HEK293 (cell line): ENCODE measurements at regions not wholly inside any gene's neighbourhood (a gene's known extent, or its start where the extent isn't known, plus 50 kb on each side); places are given as distances from the start of the nearest gene placed in this dataset.

Experiments used
- CTCF ChIA-PET: fragments of 350-600 bp; formaldehyde crosslinking; extraction: SDS; loops from one replicate; lab custom pipeline; 2021; ENCODE audit warnings: antibody characterized with exemption; lab: Yijun Ruan, JAX
- POLR2A ChIA-PET: fragments of 300-600 bp; formaldehyde crosslinking; extraction: SDS; loops from one replicate; lab custom pipeline; 2020; ENCODE audit warnings: antibody characterized with exemption, inconsistent platforms; lab: Yijun Ruan, JAX
- H3K27ac ChIP-seq: fragments of 200-500 bp; sonication (Bioruptor generic); 2 replicates; pipeline ENCODE4 v1.5.1; 2014; ENCODE audit warnings: low read depth, low read length, control low read depth, inconsistent platforms; ENCODE audit errors: extremely low read depth
- H3K36me3 ChIP-seq, 2 experiments: fragments of 200-500 bp in 1 of 2; sonication (Bioruptor generic) in 1 of 2; 1 replicate in 1 of 2; 2 replicates in 1 of 2; pipeline ENCODE4 v1.5.1; 2014 to 2017; ENCODE audit warnings: inconsistent platforms in 2 of 2, low read length in 2 of 2; ENCODE audit not compliant: control insufficient read depth in 2 of 2, insufficient read depth in 1 of 2
- H3K4me1 ChIP-seq: fragments of 200-500 bp; sonication (Bioruptor generic); 2 replicates; pipeline ENCODE4 v1.5.1; 2014; ENCODE audit warnings: mild to moderate bottlenecking, low read length, inconsistent platforms; ENCODE audit not compliant: control insufficient read depth, insufficient read depth
- H3K4me3 ChIP-seq: 2 replicates; pipeline ENCODE4 v1.5.1; 2011; ENCODE audit warnings: low read depth, mild to moderate bottlenecking, control low read depth, low read length, moderate library complexity
- H3K9me3 ChIP-seq: fragments of 200-500 bp; sonication (Bioruptor generic); 2 replicates; pipeline ENCODE4 v1.5.1; 2014; ENCODE audit warnings: low read depth, low read length, inconsistent platforms; ENCODE audit not compliant: control insufficient read depth, insufficient read depth
- HIC1 ChIP-seq: fragments of 450-650 bp; formaldehyde crosslinking; IDR thresholded peaks from 2 replicates; pipeline ENCODE4 v1.5.1; 2016; ENCODE audit warnings: missing biosample characterization, missing genetic modification characterization
- HOXC10 ChIP-seq: sonication (generic); formaldehyde crosslinking; IDR thresholded peaks from 2 replicates; pipeline ENCODE4 v1.8.1; 2023; ENCODE audit warnings: mild to moderate bottlenecking, missing genetic modification reagents
- INSM2 ChIP-seq: fragments of 450-650 bp; formaldehyde crosslinking; IDR thresholded peaks from 2 replicates; pipeline ENCODE4 v1.5.1; 2016; ENCODE audit warnings: missing biosample characterization, missing genetic modification characterization
- KLF7 ChIP-seq: fragments of 450-650 bp; formaldehyde crosslinking; IDR thresholded peaks from 2 replicates; pipeline ENCODE4 v1.5.1; 2016; ENCODE audit warnings: missing biosample characterization, missing genetic modification characterization, borderline replicate concordance
- OVOL3 ChIP-seq: fragments of 450-650 bp; formaldehyde crosslinking; IDR thresholded peaks from 2 replicates; pipeline ENCODE4 v1.5.1; 2016; ENCODE audit warnings: missing biosample characterization, missing genetic modification characterization
- SALL2 ChIP-seq: fragments of 450-650 bp; formaldehyde crosslinking; IDR thresholded peaks from 2 replicates; pipeline ENCODE4 v1.5.0; 2017; ENCODE audit warnings: missing biosample characterization, mild to moderate bottlenecking, missing genetic modification characterization, borderline replicate concordance
- SETDB1 ChIP-seq: IDR thresholded peaks from one replicate; pipeline ENCODE4 v1.6.1; 2017; ENCODE audit warnings: mild to moderate bottlenecking, low read length, moderate library complexity, mixed read lengths; ENCODE audit not compliant: insufficient read length
- SP2 ChIP-seq: fragments of 450-650 bp; formaldehyde crosslinking; IDR thresholded peaks from 2 replicates; pipeline ENCODE4 v1.5.1; 2016; ENCODE audit warnings: missing biosample characterization, missing genetic modification characterization
- SP3 ChIP-seq: fragments of 450-650 bp; formaldehyde crosslinking; IDR thresholded peaks from 2 replicates; pipeline ENCODE4 v1.5.1; 2016; ENCODE audit warnings: missing biosample characterization, missing genetic modification characterization
- YY2 ChIP-seq: fragments of 450-650 bp; formaldehyde crosslinking; IDR thresholded peaks from 2 replicates; pipeline ENCODE4 v1.5.1; 2016; ENCODE audit warnings: missing biosample characterization, missing genetic modification characterization
- ZBTB48 ChIP-seq: fragments of 450-650 bp; formaldehyde crosslinking; IDR thresholded peaks from 2 replicates; pipeline ENCODE4 v1.5.1; 2016; ENCODE audit warnings: missing biosample characterization, missing genetic modification characterization
- ZFP69B ChIP-seq: fragments of 450-650 bp; formaldehyde crosslinking; IDR thresholded peaks from 2 replicates; pipeline ENCODE4 v1.5.1; 2016; ENCODE audit warnings: missing biosample characterization, missing genetic modification characterization
- ZNF23 ChIP-seq: fragments of 450-650 bp; formaldehyde crosslinking; IDR thresholded peaks from 2 replicates; pipeline ENCODE4 v1.5.1; 2016; ENCODE audit warnings: missing biosample characterization, missing genetic modification characterization, borderline replicate concordance
- ZNF280C ChIP-seq: fragments of 450-650 bp; formaldehyde crosslinking; IDR thresholded peaks from 2 replicates; pipeline ENCODE4 v1.5.1; 2016; ENCODE audit warnings: missing biosample characterization, missing genetic modification characterization
- ZNF335 ChIP-seq: fragments of 450-650 bp; formaldehyde crosslinking; conservative IDR thresholded peaks from 2 replicates; pipeline ENCODE4 v1.5.1; 2016; ENCODE audit warnings: missing biosample characterization, missing genetic modification characterization
- ZNF354C ChIP-seq: fragments of 450-650 bp; formaldehyde crosslinking; IDR thresholded peaks from 2 replicates; pipeline ENCODE4 v1.5.1; 2016; ENCODE audit warnings: missing biosample characterization, missing genetic modification characterization, low read depth, borderline replicate concordance
- ZNF366 ChIP-seq: fragments of 450-650 bp; formaldehyde crosslinking; conservative IDR thresholded peaks from 2 replicates; pipeline ENCODE4 v1.5.1; 2016; ENCODE audit warnings: missing biosample characterization, missing genetic modification characterization
- ZNF48 ChIP-seq: fragments of 450-650 bp; formaldehyde crosslinking; IDR thresholded peaks from 2 replicates; pipeline ENCODE4 v1.5.1; 2016; ENCODE audit warnings: missing biosample characterization, missing genetic modification characterization
- ZNF488 ChIP-seq: fragments of 450-650 bp; formaldehyde crosslinking; IDR thresholded peaks from 2 replicates; pipeline ENCODE4 v1.5.1; 2016; ENCODE audit warnings: missing biosample characterization, missing genetic modification characterization
- ZNF623 ChIP-seq: fragments of 450-650 bp; formaldehyde crosslinking; IDR thresholded peaks from 2 replicates; pipeline ENCODE4 v1.5.1; 2016; ENCODE audit warnings: missing biosample characterization, missing genetic modification characterization
- ZNF629 ChIP-seq: fragments of 450-650 bp; formaldehyde crosslinking; IDR thresholded peaks from 2 replicates; pipeline ENCODE4 v1.5.1; 2017; ENCODE audit warnings: missing biosample characterization, missing genetic modification characterization
- ZNF677 ChIP-seq: fragments of 450-650 bp; IDR thresholded peaks from 2 replicates; pipeline ENCODE4 v1.5.0; 2018; ENCODE audit warnings: missing biosample characterization, mild to moderate bottlenecking, missing genetic modification characterization, moderate library complexity
- ZNF843 ChIP-seq: fragments of 450-650 bp; formaldehyde crosslinking; IDR thresholded peaks from 2 replicates; pipeline ENCODE4 v1.5.1; 2016; ENCODE audit warnings: missing biosample characterization, missing genetic modification characterization
- ZSCAN23 ChIP-seq: fragments of 450-650 bp; formaldehyde crosslinking; IDR thresholded peaks from 2 replicates; pipeline ENCODE4 v1.5.1; 2016; ENCODE audit warnings: missing biosample characterization, missing genetic modification characterization
- ZXDB ChIP-seq: fragments of 450-650 bp; formaldehyde crosslinking; IDR thresholded peaks from 2 replicates; pipeline ENCODE4 v1.5.1; 2016; ENCODE audit warnings: missing biosample characterization, missing genetic modification characterization

GRCh38 chr7:54349229-54349628 lies 192.9 kb upstream of the VSTM2A start (continued):
- no peak for TF ChIP-seq ZNF280C (tag by site-specific recombination)
- TF ChIP-seq SP2: no peak

- H3K27ac ChIP-seq: no peak overlapping the region
- no peaks in the 10 kb centered on the region for H3K4me1 ChIP-seq
- H3K36me3 ChIP-seq: no peaks in the 10 kb centered on the region
- TF ChIP-seq ZNF488 (tag by site-specific recombination): no peak
- TF ChIP-seq SP3 (tag by site-specific recombination): peak; percentile 37
- TF ChIP-seq SP2: peak; percentile 22
- H3K4me3 ChIP-seq: no peak overlapping the region
- POLR2A ChIA-PET: no interaction called here
- CTCF ChIA-PET: interaction anchor here (0.7 kb wide), 1 partner anchor 1594 kb away, joined by 3 read pairs; no protein-coding TSS in a partner anchor
- H3K9me3 ChIP-seq: no peaks in the 10 kb centered on the region; the same call in 1 of the 2 replicates
Observed at GRCh38 chr7:54354436-54354835, 187.7 kb upstream of the VSTM2A start.

GRCh38 chr7:54355842-54356241 lies 186.3 kb upstream of the VSTM2A start:
- no peak for TF ChIP-seq ZNF623
- TF ChIP-seq SALL2: no peak
- no peak for TF ChIP-seq ZNF23 (tag by site-specific recombination)
- TF ChIP-seq ZNF629 (tag by site-specific recombination): no peak
- no peak for TF ChIP-seq ZNF335
- no peak for TF ChIP-seq ZNF843
- TF ChIP-seq ZNF48 (tag by site-specific recombination): no peak
- no peak for TF ChIP-seq ZFP69B (tag by site-specific recombination)
- TF ChIP-seq ZNF354C: no peak
- no peak for TF ChIP-seq ZNF677 (tag by site-specific recombination)
- TF ChIP-seq ZXDB (tag by site-specific recombination): no peak
- TF ChIP-seq HOXC10 (CRISPR knock-in tag): no peak
- TF ChIP-seq KLF7 (tag by site-specific recombination): no peak
- Histone ChIP-seq H3K9me3 (no peaks in the 10 kb centered on the region; the same call in 1 of the 2 replicates), H3K27ac (no peak overlapping the region), H3K36me3 (no peaks in the 10 kb centered on the region), H3K4me1 (no peaks in the 10 kb centered on the region), H3K4me3 (no peak overlapping the region)
- ChIA-PET CTCF (no interaction called here), POLR2A (no interaction called here)

- no peaks in the 10 kb centered on the region for H3K36me3 ChIP-seq
- H3K27ac ChIP-seq: no peak overlapping the region
- no peak overlapping the region for H3K4me3 ChIP-seq
- ChIA-PET CTCF (no interaction called here), POLR2A (no interaction called here)
- no peaks in the 10 kb centered on the region for H3K9me3 ChIP-seq
- no peaks in the 10 kb centered on the region for H3K4me1 ChIP-seq
- TF ChIP-seq ZSCAN23 (tag by site-specific recombination) (no peak), ZBTB48 (no peak), INSM2 (tag by site-specific recombination) (no peak), ZNF366 (no peak), YY2 (tag by site-specific recombination) (no peak), HIC1 (no peak), SETDB1 (no peak), OVOL3 (tag by site-specific recombination) (no peak)
Observed at GRCh38 chr7:54360075-54360840, 181.9 kb upstream of the VSTM2A start.
